Lung (tissue), 11 donors: ENCODE measurements at regions not wholly inside any gene's neighbourhood (a gene's known extent, or its start where the extent isn't known, plus 50 kb on each side); places are given as distances from the start of the nearest gene placed in this dataset.

ENCODE experiments used
- ATAC-seq: fragments of 200-7000 bp; cut with Tn5 transposase; one replicate; pipeline ENCODE4 v1.9.1; 2020; ENCODE audit warnings: moderate number of reproducible peaks; ENCODE audit not compliant: insufficient read depth, low FRiP score
- DNase-seq, 3 donors: peaks; one replicate each; pipeline ENCODE4 v3.0.0-alpha.2; 2013 to 2017
- H3K27ac ChIP-seq, 2 donors: one replicate each; pipeline ENCODE4 v1.5.1; 2013; ENCODE audit warnings: mild to moderate bottlenecking in 2 of 2, moderate library complexity in 2 of 2, control low read depth in 1 of 2, inconsistent platforms in 1 of 2, low read depth in 1 of 2, low read length in 1 of 2
- H3K27me3 ChIP-seq, 3 donors: one replicate each; pipeline ENCODE4 v1.5.1; 2013; ENCODE audit warnings: low read length in 2 of 3; ENCODE audit not compliant: control insufficient read depth in 3 of 3, insufficient read depth in 3 of 3
- H3K36me3 ChIP-seq, 4 donors: one replicate each; pipeline ENCODE4 v1.5.1; 2013; ENCODE audit warnings: low read length in 4 of 4, mild to moderate bottlenecking in 1 of 4, moderate library complexity in 1 of 4; ENCODE audit not compliant: control insufficient read depth in 4 of 4, insufficient read depth in 4 of 4
- H3K4me1 ChIP-seq, 5 donors: one replicate each; pipeline ENCODE4 v1.5.1; 2013; ENCODE audit warnings: low read length in 5 of 5, mild to moderate bottlenecking in 2 of 5, moderate library complexity in 1 of 5; ENCODE audit not compliant: control insufficient read depth in 5 of 5, insufficient read depth in 5 of 5
- H3K4me3 ChIP-seq: one replicate; pipeline ENCODE4 v1.5.1; 2013; ENCODE audit warnings: mild to moderate bottlenecking, control low read depth, moderate library complexity
- H3K9ac ChIP-seq, 2 donors: one replicate each; pipeline ENCODE4 v1.5.1; 2013; ENCODE audit warnings: low read length in 2 of 2, control low read depth in 1 of 2; ENCODE audit not compliant: insufficient read depth in 1 of 2
- H3K9me3 ChIP-seq, 4 donors: one replicate each; pipeline ENCODE4 v1.5.1; 2013; ENCODE audit warnings: low read length in 3 of 4, mild to moderate bottlenecking in 1 of 4, moderate library complexity in 1 of 4; ENCODE audit not compliant: control insufficient read depth in 4 of 4, insufficient read depth in 3 of 4
- WGBS, 2 donors: extraction: QIAGEN DNeasy Blood & Tissue Kit; methylation state at CpG; one replicate each; pipeline ENCODE4 v1.1.7; 2013; 5-methylcytosine and 5-hydroxymethylcytosine counted together
- TF ChIP-seq, protein P1 (sequence below): IDR thresholded peaks from 2 replicates; pipeline ENCODE4 v1.5.1; 2012; ENCODE audit warnings: mild to moderate bottlenecking; ENCODE audit errors: control extremely low read depth, extremely low read depth
- donor health status: control.
- donor health status: control.
- donor health status: Bipolar disorder and iron deficiency.
- donor health status: healthy.
- donor health status: DM: yes; HTN: yes; CAD: no.

DNA sequence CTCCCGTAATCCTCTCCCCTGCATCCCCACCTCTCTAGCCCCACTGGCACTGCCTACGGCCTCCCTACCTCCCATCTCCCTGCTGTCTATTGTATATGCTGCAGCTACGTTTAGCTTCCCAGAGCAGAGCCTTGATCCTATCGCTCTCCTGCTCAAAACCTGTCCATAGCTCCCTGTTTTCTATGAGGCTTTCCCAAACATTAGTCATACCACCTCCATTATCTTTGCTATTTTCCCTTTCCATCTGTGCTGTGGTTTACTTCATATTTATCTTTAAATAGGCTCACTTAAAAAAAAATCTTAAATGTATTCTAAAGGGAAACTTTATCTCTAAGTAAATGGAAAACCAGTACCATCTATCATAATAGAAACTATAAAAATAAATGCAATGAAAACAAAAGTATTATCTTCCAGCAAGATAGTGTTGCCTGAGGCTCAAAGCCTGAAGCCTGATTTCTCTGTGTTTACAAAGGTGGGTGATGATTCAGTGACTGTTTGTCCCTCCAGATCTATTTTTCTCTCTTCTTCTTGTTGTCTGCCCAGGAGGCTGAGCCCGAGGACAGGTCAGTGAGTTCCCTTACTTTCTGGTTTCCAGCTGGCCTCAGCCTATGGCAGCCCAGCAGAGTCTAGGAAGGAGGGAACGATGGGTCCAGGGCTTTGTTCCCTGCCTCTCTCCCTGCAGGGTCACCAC, 397.1 kb upstream of the CFAP20DC start:
- Histone ChIP-seq H3K36me3 (no peaks in the 10 kb centered on the region), H3K9ac (no peak overlapping the region), H3K27ac (no peak overlapping the region), H3K27me3 (no peaks in the 10 kb centered on the region), H3K9me3 (no peaks in the 10 kb centered on the region), H3K4me3 (no peak overlapping the region), H3K4me1 (peaks cover 0 to 6% (median 0%) of the 10 kb centered on the region in 5 donors)
- ATAC-seq, result no peak
- WGBS, 2 donors, result 92 to 94% methylated on average over 6 of the region's 6 CpGs
- TF ChIP-seq, protein P1, sequence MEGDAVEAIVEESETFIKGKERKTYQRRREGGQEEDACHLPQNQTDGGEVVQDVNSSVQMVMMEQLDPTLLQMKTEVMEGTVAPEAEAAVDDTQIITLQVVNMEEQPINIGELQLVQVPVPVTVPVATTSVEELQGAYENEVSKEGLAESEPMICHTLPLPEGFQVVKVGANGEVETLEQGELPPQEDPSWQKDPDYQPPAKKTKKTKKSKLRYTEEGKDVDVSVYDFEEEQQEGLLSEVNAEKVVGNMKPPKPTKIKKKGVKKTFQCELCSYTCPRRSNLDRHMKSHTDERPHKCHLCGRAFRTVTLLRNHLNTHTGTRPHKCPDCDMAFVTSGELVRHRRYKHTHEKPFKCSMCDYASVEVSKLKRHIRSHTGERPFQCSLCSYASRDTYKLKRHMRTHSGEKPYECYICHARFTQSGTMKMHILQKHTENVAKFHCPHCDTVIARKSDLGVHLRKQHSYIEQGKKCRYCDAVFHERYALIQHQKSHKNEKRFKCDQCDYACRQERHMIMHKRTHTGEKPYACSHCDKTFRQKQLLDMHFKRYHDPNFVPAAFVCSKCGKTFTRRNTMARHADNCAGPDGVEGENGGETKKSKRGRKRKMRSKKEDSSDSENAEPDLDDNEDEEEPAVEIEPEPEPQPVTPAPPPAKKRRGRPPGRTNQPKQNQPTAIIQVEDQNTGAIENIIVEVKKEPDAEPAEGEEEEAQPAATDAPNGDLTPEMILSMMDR, result no peak
- no peak for DNase-seq

DNA sequence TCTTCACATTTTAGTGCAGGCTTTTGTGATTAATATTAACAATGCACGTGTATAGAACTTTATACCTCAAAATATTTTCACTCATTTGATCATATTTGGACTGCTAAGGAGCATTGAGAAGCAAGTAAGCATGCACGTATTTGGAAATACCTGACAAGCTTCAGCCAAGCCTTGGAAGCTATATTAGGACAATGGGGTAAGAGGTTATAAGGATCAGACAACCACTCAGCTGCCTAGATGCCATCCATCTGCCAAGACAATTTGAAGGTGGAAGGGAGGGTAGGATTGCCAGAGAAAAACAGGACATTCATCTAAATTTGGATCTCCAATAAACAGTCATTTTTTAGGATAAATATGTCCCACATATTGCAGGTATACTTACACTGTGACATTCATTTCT, 394.9 kb upstream of the CFAP20DC start:
- Histone ChIP-seq H3K9ac (no peak overlapping the region), H3K4me1 (peaks cover 0 to 6% (median 0%) of the 10 kb centered on the region in 5 donors), H3K9me3 (no peaks in the 10 kb centered on the region), H3K27me3 (no peaks in the 10 kb centered on the region), H3K36me3 (no peaks in the 10 kb centered on the region), H3K4me3 (no peak overlapping the region), H3K27ac (no peak overlapping the region)
- ATAC-seq (no peak), DNase-seq (no peak)
- 73 to 86% methylated on average over 2 of the region's 2 CpGs for WGBS, 2 donors
- TF ChIP-seq, protein P1, result no peak

DNA sequence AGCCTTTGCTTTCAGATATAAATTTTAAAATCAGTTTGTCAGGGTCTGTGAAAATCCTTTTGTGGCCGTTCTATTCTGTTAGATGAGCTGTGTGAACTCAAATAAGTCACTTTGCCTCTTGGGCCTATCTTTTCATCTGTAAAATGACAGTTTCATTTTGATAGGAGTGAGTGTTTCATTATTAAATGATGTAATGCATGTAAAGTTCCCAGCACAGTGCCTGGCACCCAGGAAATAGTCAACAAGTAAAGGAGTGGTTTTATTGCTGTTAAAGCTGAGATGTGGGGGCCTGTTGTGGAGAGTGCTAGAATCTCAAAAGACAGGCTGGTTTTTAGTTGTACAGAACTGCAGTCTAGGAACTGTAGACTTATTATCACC, 394.5 kb upstream of the CFAP20DC start:
- H3K9ac ChIP-seq, result no peak overlapping the region
- no peaks in the 10 kb centered on the region for H3K36me3 ChIP-seq
- DNase-seq, result no peak
- no peak overlapping the region for H3K27ac ChIP-seq
- no peak for ATAC-seq
- no peaks in the 10 kb centered on the region for H3K9me3 ChIP-seq
- H3K4me1 ChIP-seq, result peaks cover 0 to 6% (median 0%) of the 10 kb centered on the region in 5 donors
- WGBS, 2 donors, result 64 to 83% methylated on average over 1 of the region's 1 CpG
- H3K27me3 ChIP-seq, result no peaks in the 10 kb centered on the region
- no peak overlapping the region for H3K4me3 ChIP-seq
- TF ChIP-seq, protein P1, result no peak
